Adrenal gland (tissue), 9 donors: ENCODE measurements at regions not wholly inside any gene's neighbourhood (a gene's known extent, or its start where the extent isn't known, plus 50 kb on each side); places are given as distances from the start of the nearest gene placed in this dataset.
"Not testable (repeated sequence)": the region's sequence is repeated elsewhere in the genome, so short reads cannot be mapped to it uniquely, and the experiment has no call there.

Source experiments
- DNase-seq, 7 donors: peaks; one replicate each; pipeline ENCODE4 v3.0.0-alpha.2; 2019 to 2020
- H3K27ac ChIP-seq, 5 donors: fragments of 200-600 bp; sonication (generic) in 4 of 5; 1 replicate in 3 of 5; 2 replicates in 2 of 5; pipeline versions ENCODE4 v1.5.1 to v1.8.0; 2016 to 2020; ENCODE audit warnings: mild to moderate bottlenecking in 1 of 5
- H3K27me3 ChIP-seq: fragments of 200-600 bp; 2 replicates; pipeline ENCODE4 v1.8.0; 2021
- H3K36me3 ChIP-seq, 2 donors: fragments of 200-600 bp; replicated peaks in 1 of 2; 1 replicate in 1 of 2; 2 replicates in 1 of 2; pipeline versions ENCODE4 v1.5.1 to v1.8.0; 2018 to 2022
- H3K4me1 ChIP-seq, 2 donors: fragments of 200-600 bp; replicated peaks in 1 of 2; 1 replicate in 1 of 2; 2 replicates in 1 of 2; pipeline versions ENCODE4 v1.5.1 to v1.8.0; 2018 to 2021
- H3K4me3 ChIP-seq, 4 donors: fragments of 200-600 bp; sonication (generic) in 3 of 4; one replicate each; pipeline ENCODE4 v1.5.1; 2016 to 2018
- H3K9me3 ChIP-seq, 3 donors: fragments of 200-600 bp; sonication (generic) in 1 of 3; replicated peaks in 1 of 3; 1 replicate in 2 of 3; 2 replicates in 1 of 3; pipeline versions ENCODE4 v1.5.1 to v1.8.0; 2016 to 2021
- CTCF ChIP-seq, 6 experiments: fragments of 450-650 bp in 4 of 6; fragments of 200-600 bp in 2 of 6; sonication (generic) in 1 of 6; IDR thresholded peaks; 1 replicate in 5 of 6; 2 replicates in 1 of 6; pipeline versions ENCODE4 v1.5.1 to v1.8.0; 2016 to 2021; ENCODE audit warnings: antibody characterized with exemption in 6 of 6, mild to moderate bottlenecking in 2 of 6, moderate library complexity in 1 of 6
- POLR2A ChIP-seq, 2 donors: fragments of 450-650 bp; IDR thresholded peaks; one replicate each; pipeline ENCODE4 v1.6.1; 2017; ENCODE audit warnings: antibody characterized with exemption in 2 of 2, mild to moderate bottlenecking in 2 of 2, moderate library complexity in 1 of 2
- WGBS, 4 donors: extraction: QIAGEN DNeasy Blood & Tissue Kit in 2 of 4; methylation state at CpG; one replicate each; pipeline versions ENCODE4 v1.1.5 to v1.1.7; 2013 to 2017; 5-methylcytosine and 5-hydroxymethylcytosine counted together
- intact Hi-C, 2 donors: fragments of 100-400 bp; cut with DNase I; formaldehyde crosslinking; loops; one replicate each; pipeline versions ENCODE4 v1.14.1 to v1.15.0; 2022 to 2023
- donor health status: healthy with polysubstance abuse.
- donor health status: Bipolar disorder and iron deficiency.
- donor health status: DM: yes; HTN: yes; CAD: no.
- donor health status: DM: no; HTN: no; CAD: no.
- donor health status: DM: no; HTN: no; CAD: no.

GRCh38 chr21:19540287-19540686, 1136.7 kb upstream of the TMPRSS15 start:
- Histone ChIP-seq H3K36me3 (no peaks in the 10 kb centered on the region), H3K4me3 (no peak overlapping the region), H3K9me3 (no peaks in the 10 kb centered on the region), H3K27me3 (no peaks in the 10 kb centered on the region), H3K27ac (no peak overlapping the region), H3K4me1 (no peaks in the 10 kb centered on the region)
- TF ChIP-seq POLR2A (IDR thresholded peaks at IDR 0.05) (no peak), CTCF (IDR thresholded peaks at IDR 0.05) (no peak)
- DNase-seq: no peak
- 81 to 88% (median 84%) methylated on average over 2 of the region's 2 CpGs for WGBS, 4 donors
- intact Hi-C loops: no loop called here

GRCh38 chr21:19541602-19542001, 1138.0 kb upstream of the TMPRSS15 start:
- TF ChIP-seq CTCF (IDR thresholded peaks at IDR 0.05) (no peak), POLR2A (IDR thresholded peaks at IDR 0.05) (no peak)
- no peak overlapping the region for H3K27ac ChIP-seq
- no peaks in the 10 kb centered on the region for H3K9me3 ChIP-seq
- peak in 1 of 7 donors; percentile 2 for DNase-seq
- intact Hi-C loops: no loop called here
- H3K36me3 ChIP-seq: no peaks in the 10 kb centered on the region
- WGBS, 4 donors: 34 to 44% (median 39%) methylated on average over 2 of the region's 2 CpGs
- H3K4me3 ChIP-seq: no peak overlapping the region
- H3K27me3 ChIP-seq: no peaks in the 10 kb centered on the region
- no peaks in the 10 kb centered on the region for H3K4me1 ChIP-seq

- DNase-seq, H3K36me3 ChIP-seq, H3K4me1 ChIP-seq, H3K27ac ChIP-seq, H3K9me3 ChIP-seq, H3K4me3 ChIP-seq, H3K27me3 ChIP-seq, intact Hi-C loops: not testable (repeated sequence)
- WGBS, 4 donors: 59 to 69% (median 64%) methylated on average over 4 of the region's 4 CpGs
Observed at GRCh38 chr21:19544493-19544892, 1140.9 kb upstream of the TMPRSS15 start.

GRCh38 chr21:19547951-19548840, 1144.6 kb upstream of the TMPRSS15 start:
- Histone ChIP-seq H3K4me3 (no peak overlapping the region), H3K4me1 (no peaks in the 10 kb centered on the region), H3K27ac (no peak overlapping the region), H3K27me3 (no peaks in the 10 kb centered on the region), H3K36me3 (no peaks in the 10 kb centered on the region), H3K9me3 (no peaks in the 10 kb centered on the region)
- no peak for TF ChIP-seq CTCF (IDR thresholded peaks at IDR 0.05)
- no peak for TF ChIP-seq POLR2A (IDR thresholded peaks at IDR 0.05)
- no peak for DNase-seq
- intact Hi-C loops: no loop called here
- 74 to 87% (median 80%) methylated on average over 7 of the region's 7 CpGs for WGBS, 4 donors
